Stimulated activated naive CD8-positive, alpha-beta T cell treated with anti-CD3 and anti-CD28 coated beads, Interleukin-15, amount 100 ng/mL, for 72 hours (primary cell): ENCODE measurements at regions not wholly inside any gene's neighbourhood (a gene's known extent, or its start where the extent isn't known, plus 50 kb on each side); places are given as distances from the start of the nearest gene placed in this dataset.

Experiments used
- ATAC-seq: fragments of 150-1000 bp; cut with Tn5 transposase; 2 replicates; pipeline ENCODE4 v1.10.0; 2021; ENCODE audit warnings: mild to moderate bottlenecking, moderate library complexity
- DNase-seq, 2 donors: peaks; one replicate each; pipeline ENCODE4 v3.0.0; 2021 to 2022
- H3K27ac Mint-ChIP-seq, 2 donors: one replicate each; pipeline ENCODE4 v1.8.0; 2022; ENCODE audit warnings: mild to moderate bottlenecking in 2 of 2, mixed read lengths in 2 of 2, moderate library complexity in 2 of 2
- H3K27me3 Mint-ChIP-seq: one replicate; pipeline ENCODE4 v1.8.0; 2022; ENCODE audit warnings: mixed read lengths
- H3K4me1 Mint-ChIP-seq: one replicate; pipeline ENCODE4 v1.8.0; 2022; ENCODE audit warnings: mild to moderate bottlenecking, mixed read lengths
- H3K4me3 Mint-ChIP-seq, 2 donors: one replicate each; pipeline ENCODE4 v1.8.0; 2022; ENCODE audit warnings: mild to moderate bottlenecking in 2 of 2, mixed read lengths in 2 of 2, moderate library complexity in 1 of 2
- H3K9me3 Mint-ChIP-seq, 2 donors: one replicate each; pipeline ENCODE4 v1.8.0; 2022; ENCODE audit warnings: mixed read lengths in 2 of 2

- H3K4me1 Mint-ChIP-seq = no peaks in the 10 kb centered on the region
- DNase-seq (no peak), ATAC-seq (no peak)
- H3K9me3 Mint-ChIP-seq = no peaks in the 10 kb centered on the region
- H3K27ac Mint-ChIP-seq = no peak overlapping the region
- peaks cover 49% of the 10 kb centered on the region for H3K27me3 Mint-ChIP-seq
- H3K4me3 Mint-ChIP-seq = no peak overlapping the region
Measured at GRCh38 chr3:15151166-15151565, 52.2 kb upstream of the RBSN start.

GRCh38 chr3:15152184-15152583 is 53.2 kb upstream of the RBSN start:
- no peaks in the 10 kb centered on the region for H3K4me1 Mint-ChIP-seq
- DNase-seq (no peak), ATAC-seq (no peak)
- H3K27me3 Mint-ChIP-seq = peaks cover 48% of the 10 kb centered on the region
- H3K4me3 Mint-ChIP-seq = no peak overlapping the region
- H3K9me3 Mint-ChIP-seq = no peaks in the 10 kb centered on the region
- no peak overlapping the region for H3K27ac Mint-ChIP-seq

- peaks cover 57% of the 10 kb centered on the region for H3K27me3 Mint-ChIP-seq
- no peaks in the 10 kb centered on the region for H3K4me1 Mint-ChIP-seq
- no peak for DNase-seq
- H3K27ac Mint-ChIP-seq = no peak overlapping the region
- H3K4me3 Mint-ChIP-seq = no peak overlapping the region
- ATAC-seq = no peak
- peaks cover 0 to 8% of the 10 kb centered on the region in 2 donors for H3K9me3 Mint-ChIP-seq
Measured at GRCh38 chr3:15153103-15153502, 52.9 kb upstream of the CAPN7 start.

- H3K4me1 Mint-ChIP-seq = no peaks in the 10 kb centered on the region
- ATAC-seq (no peak), DNase-seq (no peak)
- H3K4me3 Mint-ChIP-seq = no peak overlapping the region
- H3K9me3 Mint-ChIP-seq = peaks cover 0 to 8% of the 10 kb centered on the region in 2 donors
- no peak overlapping the region for H3K27ac Mint-ChIP-seq
- peaks cover 58% of the 10 kb centered on the region for H3K27me3 Mint-ChIP-seq
Measured at GRCh38 chr3:15154326-15154725, 51.7 kb upstream of the CAPN7 start.

GRCh38 chr3:15155840-15156360 is 50.1 kb upstream of the CAPN7 start:
- DNase-seq (no peak), ATAC-seq (no peak)
- Mint-ChIP-seq H3K27me3 (peaks cover 58% of the 10 kb centered on the region), H3K27ac (no peak overlapping the region), H3K4me1 (peaks cover 9% of the 10 kb centered on the region), H3K4me3 (no peak overlapping the region), H3K9me3 (peaks cover 0 to 8% of the 10 kb centered on the region in 2 donors)
